GM18870 (cell line): ENCODE measurements at regions not wholly inside any gene's neighbourhood (a gene's known extent, or its start where the extent isn't known, plus 50 kb on each side); places are given as distances from the start of the nearest gene placed in this dataset.
"Not testable (repeated sequence)": the region's sequence is repeated elsewhere in the genome, so short reads cannot be mapped to it uniquely, and the experiment has no call there.

Experiments used
- ATAC-seq: cut with Tn5 transposase; IDR thresholded peaks from one replicate; pipeline ENCODE4 v1.9.1; 2021; ENCODE audit warnings: moderate library complexity; ENCODE audit not compliant: unreplicated experiment

GRCh38 chr5:41995193-41995592, 70.1 kb downstream of the FBXO4 start:
- ATAC-seq = no peak

DNA sequence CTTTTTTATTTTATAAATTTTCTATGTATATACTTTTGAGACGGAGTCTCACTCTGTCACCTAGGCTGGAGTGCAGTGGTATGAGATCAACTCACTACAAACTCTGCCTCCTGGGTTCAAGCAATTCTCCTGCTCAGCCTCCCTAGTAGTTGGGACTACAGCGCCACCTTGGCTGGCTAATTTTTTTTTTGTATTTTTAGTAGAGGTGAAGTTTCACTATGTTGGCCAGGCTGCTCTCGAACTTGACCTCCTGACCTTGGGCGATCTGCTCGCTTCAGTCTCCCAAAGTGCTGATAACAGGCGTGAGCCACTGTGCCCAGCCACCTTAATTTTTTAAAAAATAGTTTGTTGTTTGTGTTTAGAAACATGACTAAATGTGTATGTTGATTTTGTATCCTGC, 76.6 kb downstream of the FBXO4 start:
- no peak for ATAC-seq

GRCh38 chr5:42003852-42004251, 78.8 kb downstream of the FBXO4 start:
- not testable (repeated sequence) for ATAC-seq

GRCh38 chr5:42005561-42006153, 80.6 kb downstream of the FBXO4 start:
- peak; percentile 78 for ATAC-seq

- ATAC-seq = no peak
These were observed 88.5 kb downstream of the FBXO4 start for GRCh38 chr5:42013561-42013960.

DNA sequence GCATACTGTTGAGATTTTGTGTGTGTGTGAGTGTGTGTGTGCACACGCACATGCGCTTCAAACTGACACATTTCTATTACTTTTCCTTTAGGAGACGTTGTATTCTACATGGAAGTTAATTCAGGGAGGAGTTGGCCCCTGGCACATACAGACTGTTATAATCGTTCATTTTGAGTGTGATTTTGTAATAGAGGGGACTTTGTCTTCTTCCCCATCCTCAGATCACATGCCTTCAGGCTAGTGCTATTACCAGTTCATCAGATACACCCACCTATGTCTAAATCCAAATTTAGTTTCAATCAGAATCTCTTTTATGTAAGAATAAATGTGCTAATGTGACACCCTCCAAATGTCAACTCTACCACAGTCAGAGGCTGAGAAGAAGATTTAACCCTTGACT, 90.2 kb downstream of the FBXO4 start:
- ATAC-seq = no peak

DNA sequence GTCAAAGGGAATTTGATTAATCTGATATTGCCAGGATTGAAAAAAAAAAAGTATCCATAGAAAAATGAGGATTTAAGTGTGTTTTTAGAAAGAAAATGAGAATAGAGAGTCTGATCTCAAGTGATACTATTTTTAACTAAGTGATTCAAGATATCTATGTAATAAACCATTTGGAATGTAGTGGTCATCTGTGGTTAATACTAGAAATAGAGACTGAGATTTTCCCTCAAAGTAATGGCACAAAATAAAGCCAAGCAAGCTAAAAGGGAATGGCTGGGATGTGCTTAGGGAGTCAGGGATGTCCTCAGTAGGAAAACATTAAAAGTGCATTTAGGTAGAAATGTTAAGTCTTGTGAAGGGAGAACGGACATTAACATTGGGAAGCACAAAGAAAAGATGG, 90.6 kb downstream of the FBXO4 start:
- no peak for ATAC-seq

- ATAC-seq = no peak
These were observed 95.9 kb downstream of the FBXO4 start for GRCh38 chr5:42020788-42021530.

GRCh38 chr5:42021923-42022322, 96.8 kb downstream of the FBXO4 start:
- no peak for ATAC-seq

GRCh38 chr5:42022383-42022972, 97.4 kb downstream of the FBXO4 start:
- ATAC-seq = no peak

DNA sequence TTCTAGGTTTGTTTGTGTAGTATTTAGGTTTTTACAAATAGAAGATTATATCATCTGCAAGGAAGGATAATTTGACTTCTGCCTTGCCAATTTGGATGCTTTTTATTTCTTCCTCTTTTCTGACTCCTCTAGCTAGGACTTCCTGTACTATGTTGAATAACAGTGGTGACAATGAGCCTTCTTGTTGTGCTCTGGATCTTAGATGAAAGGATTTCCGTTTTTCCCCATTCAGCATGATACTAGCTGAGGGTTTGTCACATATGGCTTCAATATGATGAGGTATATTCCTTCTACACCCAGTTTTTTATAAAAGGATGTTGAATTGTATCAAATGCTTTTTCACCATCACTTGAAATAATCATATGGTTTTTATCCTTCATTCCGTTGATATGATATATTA, 101.4 kb downstream of the FBXO4 start:
- ATAC-seq = no peak

GRCh38 chr5:42032137-42032536, 107.1 kb downstream of the FBXO4 start:
- ATAC-seq = no peak

DNA sequence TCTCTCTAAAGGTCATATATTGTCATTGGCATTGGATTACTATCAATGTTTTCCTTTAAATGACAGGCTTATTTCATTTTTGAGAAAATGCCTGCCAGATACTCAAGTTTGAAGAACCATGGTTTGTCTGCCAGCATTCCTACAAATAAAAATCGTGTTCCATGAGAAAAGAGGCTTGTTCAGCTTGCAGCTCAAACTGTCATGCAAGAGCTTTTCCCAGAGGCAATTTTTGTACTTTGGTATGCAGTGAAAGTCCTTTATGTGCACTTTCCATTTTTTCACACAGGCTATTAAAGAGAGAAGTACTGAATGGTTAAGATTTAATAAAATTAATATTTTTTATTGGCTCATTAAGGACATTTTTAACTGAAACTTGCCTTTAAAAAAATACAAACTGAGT, 110.4 kb downstream of the FBXO4 start:
- ATAC-seq = no peak

DNA sequence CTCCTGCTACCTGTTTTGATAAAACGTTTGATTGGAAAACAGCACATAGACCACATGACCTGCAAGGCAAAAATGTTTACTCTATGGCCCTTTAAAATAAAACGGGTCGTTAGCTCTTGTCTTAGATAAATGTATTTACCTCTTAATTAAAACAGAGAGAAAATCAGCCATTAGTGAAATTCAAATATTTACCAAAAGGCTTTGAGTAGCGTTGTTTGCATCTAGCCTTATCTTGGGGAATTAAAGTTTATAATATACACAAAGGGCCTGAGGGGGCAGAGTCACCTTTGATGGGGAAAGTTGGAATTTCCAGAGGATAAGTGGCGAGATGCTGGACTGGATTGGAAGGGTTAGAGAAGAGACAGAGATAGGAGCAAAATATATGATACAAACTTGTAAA, 111.3 kb downstream of the FBXO4 start:
- ATAC-seq = no peak

DNA sequence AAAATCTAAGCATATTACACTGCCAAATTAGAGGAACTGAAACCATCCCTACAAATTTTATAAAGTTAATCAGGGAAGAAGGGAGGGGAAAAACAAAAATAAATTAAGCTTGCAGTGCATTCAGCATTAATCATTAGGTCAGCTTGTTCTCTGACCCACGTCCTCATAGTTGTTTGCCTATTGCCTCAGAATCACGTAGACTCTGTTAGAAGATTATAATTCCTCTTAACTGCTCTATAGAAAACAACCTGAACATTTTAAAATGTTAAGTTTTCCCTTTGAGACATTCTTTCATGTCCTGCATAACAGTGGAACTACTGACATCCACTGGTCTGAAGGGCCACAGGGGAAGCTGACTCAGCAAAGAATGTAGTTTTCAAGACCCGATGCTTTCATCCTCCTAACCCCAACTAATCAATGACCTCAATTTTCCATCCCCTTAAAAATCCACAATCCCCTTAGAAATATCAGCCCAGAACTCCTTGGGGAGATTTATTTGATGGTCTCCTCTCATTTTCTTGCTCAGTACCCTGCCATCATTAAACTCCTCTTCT, 112.4 kb downstream of the FBXO4 start:
- no peak for ATAC-seq

DNA sequence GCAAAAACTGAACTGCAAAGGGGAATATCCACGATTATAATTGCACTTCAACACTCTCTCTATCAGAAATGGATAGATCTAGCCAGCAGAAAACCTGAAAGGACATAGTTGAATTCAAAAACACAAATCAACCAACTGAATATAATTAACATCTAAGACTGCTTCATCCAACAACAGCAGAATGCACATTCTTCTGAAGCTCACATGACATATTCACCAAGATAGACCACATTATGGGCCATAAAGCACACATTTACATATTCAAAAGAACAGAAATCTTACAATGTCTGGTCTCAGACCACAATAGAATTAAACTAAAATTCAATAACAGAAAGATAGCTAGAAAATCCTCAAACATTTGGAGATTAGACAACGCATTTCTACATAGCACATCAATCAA, 118.3 kb downstream of the FBXO4 start:
- ATAC-seq = no peak

- peak; percentile 85 for ATAC-seq
These were observed 132.2 kb downstream of the FBXO4 start for GRCh38 chr5:42057254-42057690.

- ATAC-seq = no peak
These were observed 134.2 kb downstream of the FBXO4 start for GRCh38 chr5:42059291-42059690.

GRCh38 chr5:42059778-42060464, 134.8 kb downstream of the FBXO4 start:
- no peak for ATAC-seq

- no peak for ATAC-seq
These were observed 136.0 kb downstream of the FBXO4 start for GRCh38 chr5:42061121-42061520.

DNA sequence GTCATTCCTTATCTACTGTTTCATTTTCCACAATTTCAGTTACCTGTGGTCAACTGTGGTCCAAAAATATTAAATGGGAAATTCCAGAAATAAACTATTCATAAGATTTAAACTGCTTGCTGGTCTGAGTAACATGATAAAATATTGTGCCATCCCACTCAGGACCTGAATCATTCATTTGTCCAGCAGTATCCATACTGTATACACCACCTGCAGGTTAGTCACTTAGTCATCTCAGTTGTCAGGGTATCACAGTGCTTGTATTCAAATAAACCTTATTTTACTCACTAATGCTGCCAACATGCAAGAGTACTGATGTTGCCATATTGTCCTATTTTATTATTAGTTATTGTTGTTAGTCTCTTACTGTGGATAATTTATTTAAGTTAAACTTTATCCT, 139.7 kb downstream of the FBXO4 start:
- ATAC-seq = no peak
